ENCODE measurements at regions not wholly inside any gene's neighbourhood (a gene's known extent, or its start where the extent isn't known, plus 50 kb on each side); places are given as distances from the start of the nearest gene placed in this dataset.
A peak's percentile ranks its signal among the peaks of the same experiment; 100 is the strongest.

GRCh38 chr5:155434267-155434666 lies 420.7 kb downstream of the KIF4B start:
- DNase-seq: no peak

GRCh38 chr5:155434681-155435080 lies 421.1 kb downstream of the KIF4B start:
- DNase-seq: no peak

DNA sequence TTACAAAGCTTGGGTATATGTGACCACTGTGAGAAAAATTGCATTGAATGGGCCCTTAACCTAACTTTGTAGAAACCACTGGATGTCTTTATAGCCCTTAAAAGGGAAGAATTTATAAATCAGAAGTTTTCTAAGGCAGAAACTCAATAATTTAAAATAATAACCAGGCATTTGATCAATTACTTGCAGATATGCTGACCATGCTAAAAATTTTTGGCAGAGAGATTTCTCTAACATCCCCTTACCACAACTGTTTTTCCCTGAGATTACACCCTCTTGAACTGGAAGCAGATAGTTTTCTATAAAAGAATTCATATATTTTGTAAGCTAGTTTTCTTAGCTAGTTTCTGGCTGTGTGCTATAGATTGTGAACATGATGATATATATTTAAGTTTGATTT lies 428.3 kb downstream of the KIF4B start:
- DNase-seq: no peak

DNA sequence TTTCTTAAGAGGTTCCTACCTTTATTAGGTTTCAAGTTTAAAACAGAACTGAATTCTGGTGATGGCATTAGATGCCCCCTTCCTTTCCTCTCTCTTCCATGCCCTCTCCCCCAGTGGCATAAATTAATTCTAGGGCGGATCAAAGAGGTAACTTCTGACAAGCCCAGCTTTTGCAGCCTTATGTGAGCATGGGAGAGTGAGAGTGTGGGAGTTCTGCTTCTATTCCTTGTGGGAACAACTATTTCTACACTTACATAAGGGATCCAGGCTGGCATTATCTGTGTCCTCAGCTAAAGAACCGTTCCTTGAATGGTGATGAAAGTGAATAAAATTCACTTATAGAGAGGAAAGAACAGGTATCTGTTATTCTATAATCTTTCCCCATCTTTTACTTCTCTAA lies 437.6 kb downstream of the KIF4B start:
- no peak for DNase-seq

DNA sequence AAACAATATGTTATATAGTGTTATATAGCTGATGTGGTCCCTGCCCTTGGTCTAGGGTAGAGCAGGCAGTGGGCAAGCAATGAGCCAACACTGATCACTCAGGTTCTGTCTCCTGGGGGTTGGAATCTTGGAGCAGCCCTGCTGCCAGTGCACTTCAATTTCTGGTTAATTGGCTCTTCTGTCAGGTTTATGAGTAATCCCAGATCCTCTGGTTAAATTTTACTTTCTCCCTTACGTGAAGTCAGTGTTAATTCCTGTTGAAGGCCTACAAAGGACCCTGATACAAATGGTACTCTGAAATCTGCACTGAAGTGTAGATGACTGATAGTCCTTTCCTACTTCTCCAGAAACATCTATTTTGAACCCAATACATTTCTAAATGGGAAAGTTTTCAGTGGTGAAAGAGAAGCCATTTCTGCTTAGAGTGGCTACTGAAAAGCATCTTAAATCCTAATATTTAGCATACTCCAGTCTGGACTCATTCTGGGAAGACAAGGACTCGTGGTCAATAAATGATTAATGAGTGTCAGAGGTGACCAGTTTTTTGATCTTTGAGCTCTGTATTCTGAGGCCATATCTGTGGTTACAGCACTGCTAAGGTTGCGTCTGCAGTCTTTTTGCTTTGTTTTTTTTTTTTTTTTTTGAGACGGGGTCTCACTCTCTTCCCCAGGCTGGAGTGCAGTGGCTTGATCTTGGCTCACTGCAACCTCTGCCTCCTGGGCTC lies 442.4 kb downstream of the KIF4B start:
- no peak for DNase-seq

DNA sequence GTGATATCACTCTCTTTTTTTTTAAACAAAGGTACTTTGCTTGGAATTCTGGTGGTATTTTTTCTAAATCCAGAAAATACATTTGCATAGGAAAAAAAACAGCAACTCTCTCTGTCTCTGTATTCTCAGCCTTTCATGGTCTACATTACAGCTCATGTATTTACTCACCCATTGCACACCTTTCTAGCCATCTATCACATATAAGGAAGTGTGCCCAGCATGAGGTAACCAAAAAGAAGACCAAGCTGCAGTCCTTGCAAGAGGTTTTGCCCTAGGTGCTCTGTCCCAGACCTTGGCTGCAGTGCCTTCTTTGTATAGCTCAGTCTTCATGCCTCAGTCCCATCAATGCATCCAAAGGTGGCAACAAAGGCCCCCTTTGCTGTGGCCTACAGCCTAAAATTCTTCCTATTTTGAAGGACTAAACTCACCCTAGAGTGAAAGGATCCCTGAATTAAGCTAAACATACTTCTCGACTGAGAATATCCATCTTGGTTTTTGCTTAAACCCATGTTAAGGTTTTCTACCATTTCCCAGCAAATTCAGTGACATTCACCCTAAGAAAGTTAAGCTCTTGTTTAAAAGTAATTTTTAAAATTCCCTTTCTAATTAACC lies 446.4 kb downstream of the KIF4B start:
- DNase-seq: no peak

DNA sequence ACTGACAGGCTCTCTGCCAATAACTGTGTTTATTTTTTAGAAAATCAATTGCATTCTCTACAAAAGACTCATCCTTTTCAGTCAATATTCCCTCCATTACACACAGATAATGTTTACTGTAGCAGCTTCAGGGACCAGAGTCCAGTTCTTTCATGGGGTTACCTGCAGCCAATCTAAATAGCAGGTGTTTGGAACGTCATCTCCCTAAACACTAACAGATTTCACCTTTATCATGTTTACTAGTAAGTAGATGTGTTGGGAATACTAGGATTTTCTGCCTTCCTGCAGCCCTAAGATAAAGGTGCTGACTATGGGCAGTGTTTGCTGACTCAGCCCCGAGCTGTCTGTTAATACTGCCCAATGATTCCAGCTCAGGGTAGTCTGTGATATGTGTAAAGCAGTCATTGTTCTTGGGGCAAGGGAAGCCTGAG lies 447.0 kb downstream of the KIF4B start:
- DNase-seq: peak; percentile 48

GRCh38 chr5:155461304-155461703 lies 447.7 kb downstream of the KIF4B start:
- no peak for DNase-seq

GRCh38 chr5:155466851-155467250 lies 453.3 kb downstream of the KIF4B start:
- no peak for DNase-seq

- DNase-seq: peak; percentile 63
Observed at GRCh38 chr5:155471027-155471426, 457.5 kb downstream of the KIF4B start.

GRCh38 chr5:155472780-155473179 lies 459.2 kb downstream of the KIF4B start:
- DNase-seq: no peak

DNA sequence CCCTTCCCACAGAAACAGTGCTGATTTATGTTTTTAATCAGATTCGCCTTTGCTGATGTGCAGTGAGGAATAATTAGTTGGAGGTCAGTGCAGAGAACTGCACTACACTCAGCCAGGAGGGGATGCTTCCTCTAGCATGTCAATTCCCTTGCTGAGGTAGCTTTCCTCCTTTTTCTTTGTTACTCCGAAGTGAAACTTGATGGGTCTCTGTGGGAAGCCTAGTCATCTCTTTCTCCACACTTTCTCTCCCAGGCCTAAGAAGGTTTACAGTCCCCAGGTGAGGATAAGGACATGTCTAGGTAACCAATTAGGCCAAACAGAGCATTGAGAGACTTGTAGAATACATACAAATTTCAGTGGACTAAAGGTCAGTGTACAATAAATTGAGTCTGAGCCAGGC lies 461.8 kb downstream of the KIF4B start:
- no peak for DNase-seq

- DNase-seq: no peak
Observed at GRCh38 chr5:155480731-155481131, 467.2 kb downstream of the KIF4B start.

DNA sequence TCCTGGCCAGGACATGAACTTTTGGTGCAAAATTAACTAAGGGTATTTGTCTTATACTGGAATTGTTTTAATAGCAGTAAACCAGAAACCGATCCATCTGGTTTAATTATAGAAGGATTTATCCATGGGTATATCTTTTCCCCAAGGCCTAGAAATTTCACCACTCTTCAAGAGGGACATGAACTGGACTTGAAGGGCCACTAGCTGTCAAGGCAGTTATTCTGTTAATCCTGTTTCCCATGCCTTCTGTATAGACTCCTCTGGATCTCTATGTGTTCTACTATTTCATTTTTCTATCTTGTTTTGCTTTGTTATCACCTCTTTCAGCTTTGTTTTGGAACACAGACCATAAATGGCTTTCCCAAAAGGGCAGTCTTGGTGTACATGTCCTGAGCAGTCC lies 467.6 kb downstream of the KIF4B start:
- no peak for DNase-seq

DNA sequence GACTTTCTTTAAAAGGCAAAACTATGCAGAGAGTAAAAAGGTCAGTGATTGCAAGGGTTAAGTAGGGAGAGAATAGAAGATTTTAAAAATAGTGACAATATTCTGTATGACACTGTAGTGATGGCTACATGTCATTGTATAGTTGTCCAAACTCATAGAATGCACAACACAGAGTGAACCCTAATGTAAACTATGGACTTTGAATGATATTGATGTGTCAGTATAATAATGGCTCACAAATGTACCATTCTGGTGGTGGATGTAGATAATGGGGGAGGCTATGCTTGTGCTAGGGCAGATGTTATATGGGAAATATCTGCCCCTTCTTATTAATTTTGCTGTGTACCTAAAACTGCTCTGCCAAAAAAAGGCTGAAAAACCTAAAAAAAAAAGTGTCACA lies 468.9 kb downstream of the KIF4B start:
- DNase-seq: no peak

- no peak for DNase-seq
Observed at GRCh38 chr5:155485386-155485785, 471.8 kb downstream of the KIF4B start.

DNA sequence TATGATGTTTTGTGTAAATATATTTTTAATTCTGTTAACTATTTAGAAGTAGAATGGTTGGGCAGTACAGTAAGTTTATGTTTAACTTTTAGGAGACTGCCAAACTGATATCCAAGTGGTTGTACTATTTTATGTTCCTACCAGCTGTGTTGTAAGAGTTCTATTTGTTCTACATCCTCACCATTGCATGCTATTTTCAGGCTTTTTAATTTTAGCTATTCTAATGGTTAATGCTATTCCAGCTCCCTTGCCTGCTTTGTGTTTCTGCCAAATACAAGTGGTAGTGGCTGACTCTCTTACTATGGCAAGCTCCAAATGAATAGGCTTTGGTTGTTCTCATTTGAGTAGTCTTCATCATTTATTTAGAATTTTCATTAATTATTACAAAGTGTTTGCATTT lies 476.4 kb downstream of the KIF4B start:
- DNase-seq: no peak

DNA sequence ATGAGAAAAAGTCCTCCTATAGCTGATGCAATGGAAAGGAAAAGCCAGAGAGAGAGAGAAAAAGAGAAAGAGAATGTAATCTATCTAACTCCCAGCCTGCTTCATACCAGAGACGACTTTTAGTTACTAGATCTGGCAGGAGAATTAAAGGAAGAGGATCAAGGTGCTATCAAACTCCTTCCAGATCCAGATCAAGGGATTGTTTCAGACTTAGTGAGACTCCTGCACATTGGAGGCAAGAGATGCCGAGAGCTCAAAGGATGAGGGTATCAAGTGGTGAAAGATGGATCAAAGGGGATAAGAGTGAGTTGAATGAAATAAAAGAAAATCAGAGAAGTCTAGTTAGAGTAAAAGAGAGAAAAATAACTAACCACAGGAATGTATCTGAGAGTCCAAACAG lies 478.6 kb downstream of the KIF4B start:
- DNase-seq: no peak

GRCh38 chr5:155504606-155505005 lies 491.1 kb downstream of the KIF4B start:
- DNase-seq: no peak

GRCh38 chr5:155507363-155507762 lies 493.8 kb downstream of the KIF4B start:
- DNase-seq: no peak

GRCh38 chr5:155508673-155509072 lies 495.1 kb downstream of the KIF4B start:
- no peak for DNase-seq

GRCh38 chr5:155512329-155512728 lies 498.8 kb downstream of the KIF4B start:
- no peak for DNase-seq

GRCh38 chr5:155514105-155514563 lies 500.6 kb downstream of the KIF4B start:
- no peak for DNase-seq

GRCh38 chr5:155522540-155522939 lies 509.0 kb downstream of the KIF4B start:
- DNase-seq: peak; percentile 22

- no peak for DNase-seq
Observed at GRCh38 chr5:155529362-155529761, 515.8 kb downstream of the KIF4B start.

Data from NCI-H774 (cell line).